ENCODE measurements at regions not wholly inside any gene's neighbourhood (a gene's known extent, or its start where the extent isn't known, plus 50 kb on each side); places are given as distances from the start of the nearest gene placed in this dataset.
"Not testable (repeated sequence)": the region's sequence is repeated elsewhere in the genome, so short reads cannot be mapped to it uniquely, and the experiment has no call there.

DNA sequence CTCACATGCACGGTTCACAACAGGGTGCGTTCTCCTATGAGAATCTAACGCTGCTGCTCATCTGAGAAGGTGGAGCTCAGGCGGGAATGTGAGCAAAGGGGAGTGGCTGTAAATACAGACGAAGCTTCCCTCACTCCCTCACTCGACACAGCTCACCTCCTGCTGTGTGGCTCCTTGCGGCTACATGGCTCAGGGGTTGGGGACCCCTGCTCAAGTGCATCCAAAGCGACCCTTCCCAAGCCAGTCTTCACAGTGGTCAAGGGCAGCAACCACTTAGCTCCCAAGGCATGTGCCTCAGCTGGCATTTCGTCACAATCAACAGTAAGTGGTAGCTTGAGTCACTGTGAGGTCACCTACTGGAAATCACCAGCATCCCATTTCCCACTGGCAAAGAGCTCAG lies 64.6 kb upstream of the SCGB1C2 start:
- H3K4me3 ChIP-seq (ENCODE audit: low read length in 3 of 3); H3K36me3 ChIP-seq (ENCODE audit: control insufficient read depth in 2 of 3, insufficient read depth in 3 of 3, low read length in 3 of 3); H3K27me3 ChIP-seq (ENCODE audit: control insufficient read depth, insufficient read depth, low read length); H3K9me3 ChIP-seq (ENCODE audit: control insufficient read depth in 2 of 3, insufficient read depth in 1 of 3, low read length in 3 of 3); H3K4me1 ChIP-seq (ENCODE audit: control insufficient read depth in 2 of 3, insufficient read depth in 2 of 3, low read depth in 1 of 3, low read length in 3 of 3); H3K27ac ChIP-seq (ENCODE audit: low read depth in 2 of 2, low read length in 2 of 2); FAIRE-seq; H3K9ac ChIP-seq (ENCODE audit: low read length in 3 of 3); intact Hi-C loops (cut with DNase I): not testable (repeated sequence)
- peak in 1 of 5 donors; percentile 4 for DNase-seq

Data from kidney (tissue), 10 donors.